Daoy (cell line): ENCODE measurements at regions not wholly inside any gene's neighbourhood (a gene's known extent, or its start where the extent isn't known, plus 50 kb on each side); places are given as distances from the start of the nearest gene placed in this dataset.

Experiments used
- DNase-seq: peaks from one replicate; pipeline ENCODE4 v3.0.0-alpha.2; 2015; ENCODE audit warnings: low read depth

DNA sequence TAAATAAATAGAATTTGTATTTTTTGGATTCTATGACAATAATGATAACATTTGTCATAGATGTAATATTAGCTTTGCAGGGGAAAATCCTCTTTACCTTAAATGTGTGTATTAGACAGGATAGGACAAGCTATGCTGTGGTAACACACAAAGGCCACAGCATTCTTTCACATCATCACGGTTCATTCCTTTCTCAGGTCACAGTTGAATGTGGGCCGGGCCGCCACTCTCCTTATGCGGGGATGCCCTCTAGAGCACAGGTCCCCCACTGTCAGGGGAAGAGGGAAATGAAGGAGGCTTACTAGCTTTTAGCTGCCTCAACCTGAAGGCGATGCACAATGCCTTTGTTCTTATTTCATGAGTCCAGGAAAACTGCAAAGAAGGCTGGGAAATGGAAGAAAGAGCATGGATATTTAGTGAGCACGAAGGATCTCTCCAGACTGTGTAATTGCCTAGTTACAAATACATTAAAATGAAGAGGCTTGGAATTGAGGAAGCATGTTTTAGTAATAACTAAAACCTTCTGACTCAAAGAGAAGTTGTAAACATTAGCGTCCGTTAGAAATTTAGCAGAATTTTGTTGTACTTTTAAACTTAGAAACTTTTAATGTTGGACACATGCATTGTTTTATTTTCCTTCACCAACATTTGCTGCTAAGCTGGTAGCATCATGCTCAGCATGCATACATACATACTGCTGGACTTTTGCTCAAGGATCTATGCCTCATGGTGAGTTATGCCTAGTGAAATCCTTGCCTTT, 248.9 kb upstream of the FOXQ1 start:
- DNase-seq: peak; percentile 61

DNA sequence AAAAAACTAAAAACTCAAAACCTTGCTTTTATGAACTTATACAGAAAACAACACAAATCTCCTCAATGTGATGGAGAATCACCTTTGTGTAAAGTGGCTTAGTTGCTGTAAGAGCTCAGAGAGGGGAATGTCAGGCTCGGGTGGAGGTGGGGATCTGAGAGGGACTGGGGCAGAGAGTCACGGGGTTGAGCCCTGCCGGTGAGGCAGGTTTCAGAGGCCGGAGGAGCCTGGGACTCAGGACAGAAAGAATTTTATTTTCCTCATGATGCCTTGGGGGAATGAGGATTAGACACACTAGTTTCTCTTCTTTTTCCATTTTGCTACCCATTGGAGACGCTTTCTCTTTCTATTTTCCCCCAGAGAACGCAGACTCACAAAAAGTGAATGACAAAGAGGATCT, 252.3 kb upstream of the FOXQ1 start:
- no peak for DNase-seq

DNA sequence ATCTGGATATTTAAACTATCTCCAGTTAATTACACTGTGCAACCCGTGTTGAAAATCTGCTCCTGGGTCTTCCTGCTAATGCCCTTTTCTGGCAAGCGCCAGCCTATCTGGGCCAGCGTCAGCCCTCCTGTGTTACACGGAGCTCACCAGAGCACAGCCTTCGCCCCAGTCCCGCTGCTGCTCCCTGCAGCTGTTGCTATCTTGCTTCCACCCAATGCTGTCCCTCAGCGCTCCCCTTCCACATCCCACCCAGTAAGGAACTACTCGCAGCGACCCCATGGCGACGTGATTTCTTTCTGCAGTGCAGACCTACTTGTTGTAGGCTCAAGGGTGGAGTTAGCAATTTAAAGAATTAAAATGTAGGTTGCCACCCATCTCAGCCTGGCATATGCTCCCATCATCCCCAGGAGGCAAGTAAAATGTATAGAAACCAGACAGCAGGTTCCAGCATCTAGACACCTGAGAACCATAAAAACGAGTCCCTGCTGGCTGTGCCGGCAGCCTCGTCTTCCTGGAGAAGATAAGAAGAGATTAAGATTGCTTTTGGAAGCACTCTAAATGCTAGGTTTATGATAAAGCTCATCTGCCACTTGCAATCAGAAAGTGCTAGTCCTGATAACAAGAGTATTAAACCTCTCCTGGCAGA, 254.3 kb upstream of the FOXQ1 start:
- DNase-seq: no peak

DNA sequence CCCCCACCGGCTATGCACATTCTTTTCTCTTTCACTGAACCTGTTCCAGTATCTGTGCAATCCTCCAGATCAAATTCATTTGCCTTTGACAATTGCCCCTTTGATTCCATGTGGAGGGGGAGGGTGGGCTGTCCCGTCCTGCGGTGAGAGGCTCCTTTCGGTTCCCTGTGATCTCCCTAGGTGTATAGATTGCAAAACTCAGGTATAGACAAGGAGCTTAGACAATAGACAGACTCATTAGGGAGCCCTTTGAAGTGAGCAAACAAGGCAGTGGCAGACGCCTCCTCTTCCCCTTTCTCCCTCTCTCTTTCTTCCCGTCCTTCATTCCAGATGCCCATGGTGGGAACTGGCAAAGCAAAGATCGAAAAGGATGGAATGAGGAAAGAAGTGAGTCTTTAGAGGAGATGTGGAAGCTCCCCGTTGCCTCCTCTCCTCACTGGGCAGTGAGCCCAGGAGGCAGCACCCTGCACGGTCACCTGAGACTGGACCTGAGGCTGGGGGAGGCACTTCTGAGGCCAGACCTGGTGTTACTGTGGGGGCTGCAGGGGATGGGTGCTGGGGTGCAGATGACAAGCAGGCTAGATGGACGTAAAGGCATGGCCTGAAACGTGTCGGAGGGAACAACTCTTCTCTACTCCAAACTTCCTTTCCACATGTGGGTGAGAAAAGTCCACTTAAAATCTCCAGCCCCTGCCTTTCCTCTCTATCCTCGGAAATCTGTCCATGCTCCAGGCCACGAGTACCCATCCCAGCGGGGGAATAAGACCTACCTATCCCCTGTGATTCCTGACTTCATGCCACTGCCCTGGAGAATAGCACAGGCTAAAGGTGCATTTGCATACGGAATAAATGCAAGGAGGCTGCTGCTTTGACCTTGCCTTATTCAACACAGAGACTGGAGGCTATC, 256.6 kb upstream of the FOXQ1 start:
- DNase-seq: no peak

DNA sequence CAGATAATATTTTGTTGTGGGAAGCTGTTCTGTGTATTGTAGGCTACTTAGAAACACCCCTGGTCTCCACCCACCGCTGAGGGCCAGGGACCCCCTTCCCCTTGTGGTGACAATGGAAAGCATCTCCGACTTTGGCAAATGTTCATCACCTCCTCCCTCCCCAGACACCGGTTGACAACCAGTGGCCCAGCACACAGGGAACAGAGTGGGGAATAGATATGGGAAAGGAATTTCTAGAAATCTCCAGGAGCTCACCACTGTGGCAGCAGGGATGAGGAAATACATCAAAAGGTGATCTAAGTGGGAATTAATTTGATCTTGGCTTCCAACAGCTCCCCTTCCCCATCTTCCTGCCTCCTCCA, 257.3 kb upstream of the FOXQ1 start:
- no peak for DNase-seq

DNA sequence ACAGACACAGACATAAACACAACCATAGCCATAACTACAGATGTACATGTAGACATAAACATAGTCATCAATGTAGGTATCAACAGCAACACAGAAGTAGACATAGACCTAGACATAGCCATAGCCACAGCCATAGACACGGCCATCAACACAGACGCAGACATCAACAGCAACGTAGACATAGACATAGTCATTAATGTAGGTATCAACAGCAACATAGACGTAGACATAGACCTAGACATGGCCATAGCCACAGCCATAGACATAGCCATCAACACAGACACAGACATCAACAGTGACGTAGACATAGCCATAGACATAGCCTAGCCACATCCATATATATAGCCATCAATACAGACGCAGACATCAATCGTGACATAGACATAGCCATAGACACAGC, 258.3 kb upstream of the FOXQ1 start:
- DNase-seq: no peak

DNA sequence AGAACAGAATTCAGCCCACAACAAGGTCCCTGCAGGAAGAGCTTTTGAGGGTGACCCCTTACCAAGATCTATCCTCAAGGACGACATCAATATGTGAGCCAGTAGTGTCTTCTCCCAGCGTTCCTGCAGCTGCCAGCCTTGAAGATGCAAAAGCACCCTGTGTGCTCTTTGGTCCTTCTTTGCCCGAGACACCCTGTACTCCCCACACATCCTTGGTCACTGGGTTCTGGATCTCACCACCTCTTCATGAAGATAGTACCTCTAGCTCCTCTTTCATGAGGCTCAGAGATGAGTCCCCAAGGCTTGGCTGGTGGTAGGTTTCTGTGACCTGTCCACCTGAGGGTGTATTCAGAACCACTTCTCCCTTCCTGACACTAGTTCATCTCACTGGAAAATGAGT, 259.6 kb upstream of the FOXQ1 start:
- no peak for DNase-seq

DNA sequence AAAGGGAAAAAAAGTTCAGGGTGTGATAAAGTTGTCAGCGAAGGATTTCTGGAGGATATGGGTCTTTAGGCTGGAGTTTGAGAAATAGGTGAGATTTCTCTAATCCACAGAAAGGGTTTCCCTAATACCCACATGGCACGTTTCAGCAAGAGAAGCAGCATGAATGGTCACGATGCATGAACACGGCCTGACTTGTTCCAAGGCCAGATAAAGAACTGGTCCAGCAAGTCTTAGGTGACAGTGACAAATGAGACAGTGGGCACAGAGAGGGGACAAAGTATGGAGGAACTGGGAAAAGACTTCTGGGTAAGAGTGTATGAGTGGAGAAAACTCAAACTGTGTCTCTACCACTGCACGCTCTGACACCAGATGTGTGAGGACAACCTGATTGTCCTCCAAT, 262.0 kb upstream of the FOXQ1 start:
- no peak for DNase-seq

DNA sequence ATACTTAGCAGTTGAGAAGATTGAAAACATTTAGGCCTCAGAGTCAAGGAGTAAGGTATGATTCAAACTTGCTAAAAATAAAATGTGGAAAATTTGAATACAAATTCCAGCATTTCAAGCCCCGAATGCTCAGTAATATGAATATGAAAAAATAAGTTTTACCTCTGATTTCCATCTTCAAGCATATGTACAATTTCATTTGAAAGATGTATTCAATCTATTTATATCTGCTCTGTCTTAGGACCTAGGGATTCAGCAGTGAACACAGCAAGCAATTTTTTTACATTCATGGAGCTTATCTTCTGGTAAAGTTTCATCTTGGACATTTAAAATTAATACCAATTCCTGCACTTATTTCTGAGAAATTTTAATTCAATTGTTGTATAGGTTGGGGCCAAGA, 262.7 kb upstream of the FOXQ1 start:
- no peak for DNase-seq

DNA sequence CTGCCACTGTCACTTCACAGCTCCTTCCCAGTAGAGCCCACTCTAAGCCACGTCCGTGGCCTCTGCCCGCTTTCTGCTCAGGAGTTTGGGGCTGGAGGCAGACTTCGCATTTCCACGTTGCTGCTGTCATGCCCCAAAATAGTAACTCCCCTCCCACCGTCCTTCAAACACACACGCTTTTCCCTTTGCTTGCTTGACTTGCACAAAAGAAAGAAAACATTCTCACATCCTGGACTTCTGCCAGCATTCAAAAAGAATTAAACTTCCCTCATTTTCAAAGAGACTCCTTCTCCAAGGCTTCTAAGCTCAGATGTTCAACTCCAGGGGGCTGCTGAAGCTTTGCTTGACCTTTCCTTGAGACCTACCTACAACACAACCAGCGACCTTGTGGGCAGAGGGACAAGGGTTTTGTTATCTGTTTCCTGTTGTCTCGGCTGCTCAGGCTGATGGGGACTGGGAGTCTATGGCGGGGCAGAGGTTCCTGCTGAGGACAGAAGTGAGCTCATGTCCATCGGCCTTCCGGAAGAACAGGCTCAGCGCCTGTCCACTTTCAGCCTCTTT, 263.8 kb upstream of the FOXQ1 start:
- no peak for DNase-seq

DNA sequence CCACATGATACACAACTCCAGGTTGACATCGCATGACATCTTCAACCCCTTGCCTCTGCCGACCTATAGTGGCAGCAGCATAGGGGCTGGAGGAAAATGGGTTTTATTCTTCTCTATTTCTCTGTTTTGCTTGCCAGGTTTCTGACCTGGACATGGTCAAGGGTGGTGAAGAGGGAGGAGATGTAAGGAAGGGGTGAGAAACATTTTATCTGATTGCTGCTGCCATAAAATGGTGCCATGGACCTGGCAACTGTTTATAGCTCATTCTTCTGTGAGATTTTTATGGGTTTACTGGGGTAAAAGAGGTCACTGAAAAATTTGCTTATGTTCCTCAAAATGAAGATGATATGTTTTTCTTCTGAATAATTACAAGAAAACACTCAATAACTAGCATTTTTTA, 266.7 kb upstream of the FOXQ1 start:
- no peak for DNase-seq

DNA sequence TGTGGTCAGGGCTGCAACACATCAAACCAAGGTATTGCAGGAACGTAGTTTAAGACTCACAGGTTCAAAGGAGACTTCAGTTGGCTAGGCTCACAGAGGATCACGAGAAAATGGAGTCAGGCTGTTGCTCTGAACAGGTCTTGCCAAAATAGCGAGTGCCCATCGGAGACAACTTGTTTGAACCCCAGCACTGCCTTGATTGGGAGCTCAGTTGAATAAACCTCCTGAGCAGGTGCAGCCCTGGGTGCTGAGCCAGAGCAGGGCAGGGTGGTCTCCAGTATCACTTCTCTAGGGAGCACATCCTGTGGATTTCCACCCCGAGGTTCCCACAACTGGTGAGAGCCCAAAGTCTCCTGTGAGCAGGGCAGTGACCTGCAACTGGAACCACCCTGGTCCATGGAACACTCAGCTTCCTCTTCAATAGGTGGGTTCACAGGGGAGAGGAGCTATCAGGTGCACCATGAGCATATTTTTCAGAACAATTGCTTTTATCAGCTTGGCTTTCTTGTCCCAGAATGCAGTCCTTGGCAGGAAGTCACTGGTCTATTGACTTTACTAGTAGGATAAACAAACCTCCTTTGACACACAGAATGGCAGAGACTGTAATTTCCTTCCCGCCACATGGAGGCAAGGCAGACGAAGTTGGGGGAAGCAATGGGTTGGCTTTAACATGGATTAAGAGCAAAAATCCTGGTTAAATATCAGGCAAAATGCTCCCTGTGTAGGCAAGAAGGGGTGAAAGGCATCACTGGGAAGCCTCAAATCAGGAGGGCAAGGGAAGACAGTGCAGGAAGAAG, 267.7 kb upstream of the FOXQ1 start:
- no peak for DNase-seq

DNA sequence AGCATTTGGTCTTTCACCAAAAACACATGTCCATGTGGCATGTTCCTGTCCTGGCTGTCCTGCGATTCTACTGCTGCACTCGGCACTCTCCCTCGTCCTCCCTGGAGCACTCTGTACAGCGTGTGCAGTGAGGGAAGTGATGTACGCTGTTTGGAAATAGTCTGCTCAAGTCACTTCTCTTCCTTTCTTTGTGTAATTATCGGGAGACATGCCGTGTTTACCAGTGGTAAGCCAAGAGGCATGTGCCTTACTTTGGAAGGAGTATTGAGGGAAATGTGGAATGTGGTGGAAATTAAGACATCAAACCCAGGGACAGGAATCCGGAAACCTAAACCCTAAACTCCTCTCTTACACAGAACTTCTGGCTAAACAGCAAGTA, 268.5 kb upstream of the FOXQ1 start:
- DNase-seq: no peak

DNA sequence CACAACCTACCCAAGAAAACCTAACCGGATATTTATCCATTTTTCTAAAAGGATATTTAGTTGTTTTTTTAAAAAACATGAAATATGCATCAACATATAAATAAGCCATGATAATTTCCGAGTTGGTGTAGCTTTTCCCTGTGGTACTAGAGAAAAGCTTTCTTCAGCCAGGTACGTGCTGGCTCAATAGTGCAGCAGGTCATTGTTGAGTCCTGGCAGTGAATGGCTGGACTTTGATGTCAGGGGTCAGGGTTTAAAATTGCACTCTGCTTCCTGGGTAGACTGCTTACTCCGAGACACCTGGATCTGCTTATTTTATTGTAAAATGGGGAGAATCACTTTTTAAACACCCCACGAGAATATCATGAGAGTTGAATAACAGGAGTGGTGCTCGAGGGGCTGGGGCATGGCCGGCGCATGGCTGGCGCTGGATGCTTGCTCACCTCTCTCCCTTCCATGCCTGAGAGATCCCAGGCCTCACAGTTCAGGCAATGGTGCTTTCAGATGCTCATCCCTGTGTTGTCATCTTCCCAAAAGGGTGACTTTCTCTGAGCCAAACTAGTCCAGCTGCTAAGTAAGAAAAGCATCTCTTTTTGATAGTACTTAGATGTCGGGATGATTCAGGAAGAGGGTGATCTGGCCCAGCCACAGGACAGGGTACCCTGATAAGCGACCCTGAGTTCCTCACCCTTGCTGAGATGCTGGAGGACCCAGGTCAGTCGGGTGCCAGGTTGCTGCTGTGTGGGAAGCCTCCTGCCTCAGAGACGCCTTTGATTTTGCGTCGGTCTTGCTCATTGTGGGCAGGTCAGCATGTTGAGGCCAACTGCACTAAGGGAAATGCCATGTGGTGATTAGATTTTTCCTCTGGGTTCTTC, 269.1 kb upstream of the FOXQ1 start:
- no peak for DNase-seq

DNA sequence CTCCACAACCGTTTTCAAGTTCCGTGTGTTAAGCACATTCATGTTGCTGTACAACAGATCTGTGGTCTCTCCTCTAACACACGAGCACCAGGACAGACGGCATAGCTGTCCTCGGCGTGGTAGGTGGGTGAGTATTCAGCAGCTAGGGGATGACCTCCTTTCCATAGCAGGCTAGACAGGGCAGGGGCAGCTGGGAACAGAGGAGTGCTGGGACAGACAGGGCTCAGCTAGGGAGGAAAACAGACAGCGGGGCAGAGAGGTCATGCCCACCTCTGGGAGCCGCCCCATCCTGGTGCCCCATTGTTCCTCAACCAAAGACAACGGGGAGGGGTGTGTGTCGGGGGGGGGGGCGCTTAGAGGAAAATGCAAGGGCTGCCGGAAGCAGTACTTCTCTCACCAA, 271.5 kb upstream of the FOXQ1 start:
- no peak for DNase-seq

DNA sequence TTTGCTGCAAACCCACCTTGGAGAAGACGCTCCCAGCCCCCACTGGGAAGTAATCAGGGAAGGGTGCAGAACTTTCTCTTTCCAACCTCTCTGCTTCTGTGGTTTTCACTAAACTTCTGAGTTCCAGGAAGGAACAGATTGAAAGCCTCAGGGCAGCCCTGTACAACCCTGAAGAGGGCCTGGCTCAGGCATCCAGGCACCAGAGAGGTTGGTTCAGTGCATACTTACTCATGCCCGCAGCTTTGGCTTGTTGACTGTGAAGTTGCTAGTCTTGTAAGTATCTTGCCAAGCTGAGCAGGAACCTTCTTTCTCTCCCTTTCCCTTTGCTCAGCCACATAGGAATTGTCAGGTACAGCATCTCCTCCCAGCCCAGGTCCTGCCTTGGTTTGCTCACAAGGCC, 272.2 kb upstream of the FOXQ1 start:
- DNase-seq: no peak

DNA sequence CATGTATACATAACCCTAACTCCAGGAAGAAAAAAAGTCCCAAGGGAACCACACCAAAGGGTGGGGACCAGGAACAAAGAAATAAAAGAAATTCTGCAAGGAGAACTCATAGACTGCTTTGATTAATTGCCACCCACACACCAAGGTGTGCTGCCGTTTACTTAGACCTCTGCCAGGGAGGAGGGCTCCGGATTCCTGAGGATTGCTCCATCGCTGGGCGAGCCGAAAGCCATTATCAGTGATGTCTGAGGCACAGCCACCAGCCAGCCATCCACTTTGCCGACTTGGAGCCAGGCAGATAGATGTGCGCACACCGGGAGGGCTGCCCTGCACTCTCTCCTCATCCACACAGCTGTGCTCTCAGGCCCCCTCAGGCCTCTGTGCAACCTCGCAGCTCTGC, 272.7 kb upstream of the FOXQ1 start:
- no peak for DNase-seq

DNA sequence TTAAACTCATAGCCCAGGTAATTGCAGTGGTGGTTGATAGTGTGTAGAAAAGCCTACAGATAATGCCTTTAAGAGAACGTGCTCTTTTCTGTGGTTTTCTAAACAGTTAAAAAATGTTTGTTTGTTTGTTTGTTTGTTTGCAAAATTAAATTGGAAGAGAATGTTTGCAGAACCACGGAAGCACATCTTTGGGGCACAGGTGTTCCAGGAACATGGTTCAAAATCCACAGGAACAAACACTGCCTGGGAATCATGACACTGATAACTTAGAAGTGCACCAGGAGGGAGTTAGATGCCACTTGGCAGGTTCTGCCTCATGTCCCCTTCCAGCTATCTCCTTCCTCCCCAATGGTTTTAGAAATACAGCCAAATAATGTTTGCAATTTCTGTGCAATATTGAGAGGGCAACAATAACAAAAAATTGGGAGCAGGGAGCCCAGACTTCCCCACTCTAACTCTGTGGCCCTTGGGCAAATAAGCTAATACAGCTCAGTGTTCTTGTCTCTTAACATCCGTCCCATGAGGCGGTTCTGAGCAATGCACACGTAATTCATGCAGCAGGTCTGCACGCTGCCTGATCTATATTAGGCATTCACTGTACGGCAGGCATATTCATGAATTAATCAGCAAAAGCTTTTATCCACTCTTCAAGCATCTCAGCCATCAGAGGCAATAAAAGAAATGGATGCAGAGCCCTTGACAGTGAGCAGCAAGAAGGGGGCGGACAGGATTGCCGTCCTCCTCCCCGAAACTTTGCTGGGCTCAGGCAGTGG, 274.3 kb upstream of the FOXQ1 start:
- DNase-seq: no peak

DNA sequence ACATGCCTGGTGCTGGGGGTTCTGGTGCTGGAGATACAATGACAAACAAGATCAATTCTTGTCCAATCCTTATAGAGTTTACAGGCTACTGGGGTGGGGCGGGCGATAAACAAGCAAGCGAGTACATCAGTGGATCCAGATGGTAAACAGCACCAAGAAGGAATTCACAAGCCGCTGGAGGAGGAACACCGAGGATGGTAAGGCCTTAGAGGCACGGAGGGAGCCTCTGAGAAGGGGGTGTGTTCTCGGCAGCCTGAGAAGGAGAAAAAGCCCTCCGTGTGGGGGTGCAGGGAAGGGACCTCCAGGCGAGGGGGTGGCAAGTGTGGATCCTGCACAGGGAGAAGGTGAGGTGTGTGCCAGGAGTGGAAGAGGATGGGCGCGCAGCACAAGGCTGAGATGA, 276.5 kb upstream of the FOXQ1 start:
- no peak for DNase-seq

DNA sequence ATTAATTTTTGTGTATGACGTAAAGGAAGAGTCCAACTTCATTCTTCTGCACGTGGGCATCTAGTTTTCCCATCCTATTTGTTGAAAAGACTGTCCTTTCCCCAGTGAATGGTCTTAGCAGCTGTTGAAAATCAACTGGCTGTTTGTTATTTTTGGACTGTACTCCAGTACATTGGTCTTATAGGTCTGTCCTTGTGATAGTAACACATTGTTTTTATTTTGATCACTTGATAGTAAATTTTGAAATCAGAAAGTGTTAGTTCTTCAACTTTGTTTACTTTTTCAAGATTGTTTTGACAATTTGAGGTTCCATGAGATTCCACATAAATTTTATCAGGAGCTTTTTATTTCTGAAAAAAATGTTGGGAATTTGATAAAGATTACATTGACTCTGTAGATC, 280.2 kb upstream of the FOXQ1 start:
- DNase-seq: no peak
